HG03378 (cell line): ENCODE measurements at regions not wholly inside any gene's neighbourhood (a gene's known extent, or its start where the extent isn't known, plus 50 kb on each side); places are given as distances from the start of the nearest gene placed in this dataset.
A peak's percentile ranks its signal among the peaks of the same experiment; 100 is the strongest.
"Not testable (repeated sequence)": the region's sequence is repeated elsewhere in the genome, so short reads cannot be mapped to it uniquely, and the experiment has no call there.

Experiments used
- ATAC-seq: cut with Tn5 transposase; IDR thresholded peaks from one replicate; pipeline ENCODE4 v1.9.1; 2021; ENCODE audit warnings: mild to moderate bottlenecking, moderate library complexity; ENCODE audit not compliant: unreplicated experiment

DNA sequence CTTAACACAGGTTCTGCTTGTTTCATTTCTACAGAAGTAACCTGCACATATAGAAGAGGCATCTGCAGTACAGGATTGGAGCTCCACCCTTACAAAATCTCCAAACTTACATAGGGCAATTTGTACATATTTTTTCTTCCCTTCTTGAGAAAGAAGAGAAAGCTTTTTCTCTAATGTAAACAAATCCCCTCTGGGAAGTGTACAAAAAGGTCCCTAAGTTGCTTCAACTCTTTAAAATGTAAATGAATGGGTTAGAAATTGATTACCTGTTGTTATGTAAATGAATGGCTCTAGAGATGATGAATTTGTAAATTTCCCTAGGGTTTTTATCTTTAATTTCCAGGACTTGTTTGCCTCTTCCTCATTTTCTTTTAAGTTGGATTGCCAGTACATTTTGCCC, 1183.7 kb downstream of the MRPL39 start:
- ATAC-seq = no peak

DNA sequence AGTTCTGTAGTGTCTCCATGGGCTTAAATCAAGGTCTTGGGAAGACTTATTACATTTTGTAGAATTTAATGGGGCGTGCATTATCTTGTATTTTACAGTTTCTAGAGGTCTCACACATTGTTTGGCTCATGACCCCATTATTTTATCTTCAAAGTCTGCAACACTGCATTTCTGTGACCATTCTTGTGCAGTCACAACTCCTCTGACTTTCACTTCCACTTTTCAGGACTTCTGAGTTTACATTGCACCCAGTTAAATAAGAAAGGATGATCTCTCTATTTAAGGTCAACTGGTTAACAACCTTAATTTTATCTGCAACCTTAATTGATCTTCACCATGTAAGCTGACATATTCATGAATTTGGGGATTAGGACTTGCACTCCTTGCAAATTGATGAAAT, 1186.6 kb downstream of the MRPL39 start:
- ATAC-seq = peak; percentile 76

DNA sequence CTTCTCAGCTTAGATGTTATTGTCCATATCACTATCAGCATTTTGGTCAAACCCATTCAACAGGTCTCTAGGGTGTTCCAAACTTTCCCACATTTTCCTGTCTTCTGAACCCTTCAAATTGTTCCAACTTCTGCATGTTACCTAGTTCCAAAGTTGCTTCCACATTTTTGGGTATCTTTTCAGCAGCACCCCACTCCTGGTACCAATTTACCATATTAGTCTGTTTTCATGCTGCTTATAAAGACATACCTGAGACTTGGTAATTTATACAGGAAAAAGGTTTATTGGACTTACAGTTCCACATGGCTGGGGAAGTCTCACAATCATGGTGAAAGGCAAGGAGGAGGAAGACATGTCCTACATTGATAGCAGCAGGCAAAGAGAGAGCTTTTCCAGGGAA, 1187.6 kb downstream of the MRPL39 start:
- not testable (repeated sequence) for ATAC-seq

DNA sequence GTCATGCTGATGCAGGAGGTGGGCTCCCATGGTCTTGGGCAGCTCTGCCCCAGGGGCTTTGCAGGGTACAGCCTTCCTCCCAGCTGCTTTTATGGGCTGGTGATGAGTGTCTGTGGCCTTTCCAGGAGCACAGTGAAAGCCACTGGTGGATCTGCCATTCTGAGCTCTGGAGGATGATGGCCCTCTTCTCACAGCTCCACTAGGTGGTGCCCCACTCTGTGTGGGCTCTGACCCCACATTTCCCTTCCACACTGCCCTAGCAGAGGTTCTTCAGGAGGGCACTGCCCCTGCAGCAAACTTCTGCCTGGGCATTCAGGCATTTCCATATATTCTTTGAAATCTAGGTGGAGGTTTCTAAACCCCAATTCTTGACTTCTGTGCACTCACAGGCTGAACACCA, 1188.6 kb downstream of the MRPL39 start:
- ATAC-seq = no peak

DNA sequence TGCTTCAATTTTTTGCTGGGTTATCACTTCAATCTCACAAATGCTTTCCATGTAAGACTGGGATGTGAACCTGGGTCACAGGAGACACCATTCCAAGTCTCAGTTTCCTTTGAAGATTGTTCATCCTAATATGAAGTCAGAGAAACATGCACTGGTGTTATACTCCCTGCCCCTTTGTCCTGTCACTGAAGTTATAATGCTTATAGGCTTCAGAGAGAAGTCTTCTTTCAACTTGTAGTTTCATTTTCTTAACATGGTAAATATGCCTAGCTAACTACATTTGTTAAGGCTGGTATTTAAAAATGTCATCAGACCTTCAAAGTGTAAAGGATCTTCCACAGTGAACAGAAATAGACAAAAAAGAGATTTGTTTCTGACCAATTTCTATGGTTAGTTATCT, 1195.9 kb downstream of the MRPL39 start:
- no peak for ATAC-seq

DNA sequence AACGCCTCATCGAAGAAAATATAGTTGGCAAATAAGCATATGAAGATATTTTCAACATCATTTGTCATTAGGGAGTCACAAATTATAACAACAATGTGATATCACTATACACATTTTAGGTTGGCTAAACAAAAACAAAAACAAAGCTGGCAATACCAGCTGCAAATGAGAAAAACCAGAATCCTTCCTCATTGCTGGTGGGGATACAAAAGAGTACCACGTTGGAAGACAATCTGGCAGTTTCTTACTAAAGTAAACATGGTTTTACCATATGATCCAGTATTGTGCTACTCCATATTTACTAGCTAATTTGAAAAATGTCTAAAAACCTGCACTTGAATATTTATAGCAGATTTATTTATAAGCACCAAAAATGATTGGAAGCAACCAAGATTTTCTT, 1204.1 kb downstream of the MRPL39 start:
- ATAC-seq = no peak

DNA sequence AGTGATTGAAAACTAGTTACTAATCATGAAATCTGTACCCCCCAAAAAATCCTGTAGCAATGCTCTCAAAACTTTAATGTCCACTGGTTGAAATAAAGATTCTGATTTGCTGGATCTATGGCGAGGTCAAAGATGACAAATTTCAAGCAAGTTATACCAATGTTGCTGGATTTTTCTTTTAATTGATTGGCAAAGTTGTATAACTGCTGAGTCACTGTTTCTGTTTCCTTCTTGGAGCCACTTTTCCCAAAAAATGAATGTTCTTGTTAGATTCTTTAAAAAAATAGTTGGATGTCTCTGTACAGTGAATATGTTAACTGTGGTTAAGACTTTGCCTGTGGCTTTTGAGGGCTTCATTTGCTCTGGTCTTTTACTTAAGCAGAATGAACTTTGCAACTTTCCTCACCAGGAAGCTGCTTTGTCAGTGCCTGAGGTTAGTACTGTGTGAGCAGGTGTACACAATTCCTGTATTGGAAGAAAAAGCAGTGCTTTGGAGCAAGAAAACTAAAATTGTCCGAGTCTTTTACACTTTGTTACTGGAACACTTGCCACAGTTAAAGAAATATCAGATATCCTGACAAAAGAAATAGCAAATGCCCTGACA, 1211.9 kb downstream of the MRPL39 start:
- no peak for ATAC-seq

DNA sequence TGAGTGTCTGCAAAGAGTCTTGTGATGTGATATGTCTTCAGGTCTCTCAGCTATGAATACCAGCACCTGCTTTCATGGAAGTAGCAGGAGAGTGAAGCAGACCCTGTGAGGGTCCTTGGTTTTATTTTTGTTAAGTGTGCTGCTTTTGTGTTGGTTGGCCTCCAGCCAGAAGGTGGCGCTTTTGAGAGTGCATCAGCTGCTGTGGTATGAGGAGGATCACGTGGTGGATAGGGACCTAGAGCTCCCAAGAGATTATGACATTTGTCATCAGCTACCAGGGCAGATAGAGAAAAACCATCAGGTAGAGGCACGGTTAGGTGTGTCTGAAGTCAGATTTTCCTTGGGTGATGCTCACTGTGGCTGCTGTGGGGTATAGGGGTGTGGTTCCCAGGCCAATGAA, 1232.1 kb downstream of the MRPL39 start:
- ATAC-seq = no peak

DNA sequence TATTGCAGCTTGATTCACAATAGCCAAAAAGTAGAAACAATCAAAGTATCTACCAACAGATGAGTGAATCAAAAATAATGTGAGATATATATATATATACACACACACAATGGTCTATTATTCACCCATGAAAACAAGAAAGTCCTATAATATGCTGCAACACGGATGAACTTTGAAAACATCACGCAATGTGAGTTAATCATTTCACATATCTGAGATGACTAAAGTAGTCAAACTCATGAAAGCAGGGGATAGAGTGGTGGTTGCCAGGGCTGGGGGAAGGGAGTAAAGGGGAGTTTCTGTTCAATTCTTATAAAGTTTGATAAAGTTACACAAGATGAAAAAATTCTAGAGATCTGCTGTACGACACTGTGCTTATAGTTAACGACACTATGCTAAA, 1234.8 kb downstream of the MRPL39 start:
- no peak for ATAC-seq

DNA sequence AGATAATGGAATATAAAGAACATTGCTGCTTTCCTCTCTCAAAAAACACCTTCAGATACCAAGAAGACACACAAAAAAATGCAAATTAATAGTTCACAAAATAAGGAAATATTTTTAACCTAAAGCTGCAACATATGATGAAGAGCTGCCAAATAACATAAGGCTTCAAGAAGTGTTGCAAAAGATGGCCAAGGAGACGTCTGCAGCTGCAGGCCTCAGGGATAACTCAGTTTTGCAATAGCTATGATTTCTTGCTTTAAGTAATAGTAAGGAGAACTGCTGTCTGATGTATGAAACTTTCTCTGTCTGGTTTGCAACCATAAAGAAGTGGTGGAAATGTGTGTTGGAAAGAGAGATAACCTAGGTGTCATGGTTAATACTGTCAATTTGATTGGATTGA, 1237.5 kb downstream of the MRPL39 start:
- no peak for ATAC-seq

DNA sequence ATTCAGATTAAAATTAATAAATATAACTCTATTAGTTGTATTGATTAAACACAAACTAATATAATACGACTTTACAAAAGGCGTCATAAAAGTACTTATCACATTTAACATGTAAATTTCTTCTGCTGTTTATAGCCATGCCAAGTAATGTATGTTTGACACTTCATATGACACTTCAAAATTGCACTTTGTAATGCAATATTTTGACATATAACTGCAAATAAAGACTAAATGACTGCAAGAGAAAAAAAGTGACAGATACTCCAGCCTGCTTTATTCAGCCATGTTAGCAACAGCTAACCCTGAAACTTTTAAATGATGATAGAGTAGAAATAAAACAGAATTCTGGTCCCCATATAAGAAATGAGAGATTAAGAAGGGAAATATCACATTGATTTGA, 1238.0 kb downstream of the MRPL39 start:
- no peak for ATAC-seq

DNA sequence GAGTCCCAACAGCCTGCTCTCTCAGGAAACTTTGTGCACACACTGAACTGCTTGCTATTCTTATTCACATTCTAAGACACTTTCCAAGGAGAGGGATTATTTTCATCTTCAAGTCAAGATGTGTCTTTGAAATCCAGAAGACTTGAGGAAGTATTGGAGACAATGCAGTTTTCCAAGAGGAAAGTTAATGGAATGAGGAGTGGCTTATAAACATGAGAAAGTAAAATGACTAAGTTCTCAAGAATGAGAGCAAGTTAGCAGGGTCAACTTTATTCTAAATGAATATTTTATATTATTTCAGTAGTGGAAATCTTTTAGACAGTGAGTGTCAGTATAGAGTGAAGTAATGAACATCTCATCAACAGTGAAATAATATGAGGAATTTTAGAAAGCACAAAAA, 1239.3 kb downstream of the MRPL39 start:
- ATAC-seq = no peak

DNA sequence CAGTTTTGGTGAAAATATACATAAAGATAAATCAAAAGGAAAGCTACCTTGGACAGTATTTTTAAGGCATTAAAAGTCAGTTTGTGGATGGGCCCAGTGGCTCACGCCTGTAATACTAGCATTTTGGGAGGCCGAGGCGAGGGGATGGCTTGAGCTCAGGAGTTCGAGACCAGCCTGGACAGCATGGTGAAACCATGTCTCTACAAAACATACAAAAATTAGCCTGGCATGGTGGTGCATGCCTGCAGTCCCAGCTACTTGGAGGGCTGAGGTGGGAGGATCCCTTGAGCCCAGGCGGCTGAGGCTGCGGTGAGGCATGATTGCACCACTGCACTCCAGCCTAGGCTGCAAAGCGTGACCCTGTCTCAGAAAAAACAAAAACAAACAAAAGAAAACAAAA, 1253.8 kb downstream of the MRPL39 start:
- no peak for ATAC-seq

DNA sequence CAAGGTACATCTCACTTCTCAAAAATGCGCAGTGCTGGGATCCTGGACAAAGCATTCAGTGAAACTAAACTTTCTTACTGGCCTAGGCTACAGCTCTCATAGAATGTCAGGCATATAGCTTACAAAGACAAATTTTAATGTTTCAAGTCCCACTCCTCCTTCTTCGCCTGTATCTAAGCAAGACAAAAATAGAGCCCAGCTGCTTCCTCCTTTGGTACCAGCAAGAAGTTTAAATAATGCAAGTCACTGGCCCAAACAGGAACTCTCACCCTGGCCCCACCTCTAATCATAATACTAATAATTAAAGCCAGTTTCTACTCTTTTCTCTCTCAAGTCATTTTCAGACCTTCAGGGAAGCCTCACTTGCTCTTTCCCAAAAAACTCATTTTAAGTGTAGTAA, 1267.9 kb downstream of the MRPL39 start:
- no peak for ATAC-seq

DNA sequence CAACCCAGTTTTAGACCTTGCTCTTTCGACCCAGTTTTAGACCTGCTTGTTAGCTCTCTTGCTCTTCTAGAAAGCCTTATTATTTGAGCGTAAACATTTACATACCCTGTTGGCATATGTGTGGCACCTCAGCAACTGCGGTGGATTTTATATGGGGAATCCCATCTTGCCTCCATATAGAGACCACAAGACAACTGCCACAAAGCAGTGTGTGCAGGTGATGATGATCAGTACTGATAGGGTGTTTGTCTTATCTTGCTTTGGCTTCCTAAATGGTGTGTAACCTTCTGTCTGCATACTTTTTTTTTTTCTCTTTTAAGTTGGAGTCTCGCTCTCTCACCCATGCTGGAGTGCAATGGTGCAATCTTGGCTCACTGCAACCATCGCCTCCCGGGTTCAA, 1270.8 kb downstream of the MRPL39 start:
- no peak for ATAC-seq

DNA sequence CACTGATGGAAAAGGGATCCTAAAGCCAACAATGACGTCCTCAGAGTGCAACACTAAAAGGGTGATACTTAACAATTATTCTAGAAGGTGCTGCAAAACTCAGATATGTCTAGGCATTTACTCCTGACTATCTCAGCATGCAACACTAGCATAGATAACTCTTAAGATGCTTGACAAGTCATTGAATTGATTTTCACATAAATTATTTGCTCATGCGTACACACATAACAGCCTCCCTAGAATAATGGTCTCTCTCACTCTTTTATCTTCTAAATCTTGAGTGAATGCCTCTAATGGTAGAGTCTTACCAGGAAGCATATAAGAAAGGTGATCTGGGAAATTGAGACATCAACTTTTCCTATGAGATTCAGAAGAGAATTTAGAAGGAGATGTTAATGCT, 1283.7 kb downstream of the MRPL39 start:
- ATAC-seq = no peak

DNA sequence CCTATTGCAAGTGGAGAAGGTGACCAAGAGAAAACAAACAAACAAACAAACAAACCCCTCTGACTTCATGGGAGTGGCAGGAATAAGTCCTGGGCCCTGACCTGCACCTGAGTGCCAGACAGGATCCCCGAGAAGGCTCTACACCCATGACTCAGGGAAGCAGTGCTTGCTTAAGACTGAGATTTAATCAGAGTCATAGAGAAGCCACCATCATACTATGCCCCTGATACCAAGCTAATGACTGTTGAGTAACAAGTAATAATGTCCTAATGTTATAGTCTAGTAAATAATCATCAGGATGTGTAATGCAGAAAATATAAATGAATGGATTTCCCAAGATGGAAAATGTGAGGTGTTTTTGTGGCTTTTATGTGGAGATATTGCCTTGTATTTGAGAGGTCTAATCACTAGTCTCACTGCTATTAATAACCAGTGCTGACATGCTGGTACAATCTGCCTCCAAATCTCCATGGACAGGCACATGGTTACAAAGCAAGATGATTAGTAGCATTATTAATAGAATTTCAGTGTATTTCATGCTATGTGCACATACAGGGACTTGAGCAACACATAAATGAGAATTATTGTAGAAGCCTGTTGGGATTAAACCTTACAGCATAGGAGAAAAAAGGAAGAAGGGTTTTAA, 1290.9 kb downstream of the MRPL39 start:
- ATAC-seq = no peak

DNA sequence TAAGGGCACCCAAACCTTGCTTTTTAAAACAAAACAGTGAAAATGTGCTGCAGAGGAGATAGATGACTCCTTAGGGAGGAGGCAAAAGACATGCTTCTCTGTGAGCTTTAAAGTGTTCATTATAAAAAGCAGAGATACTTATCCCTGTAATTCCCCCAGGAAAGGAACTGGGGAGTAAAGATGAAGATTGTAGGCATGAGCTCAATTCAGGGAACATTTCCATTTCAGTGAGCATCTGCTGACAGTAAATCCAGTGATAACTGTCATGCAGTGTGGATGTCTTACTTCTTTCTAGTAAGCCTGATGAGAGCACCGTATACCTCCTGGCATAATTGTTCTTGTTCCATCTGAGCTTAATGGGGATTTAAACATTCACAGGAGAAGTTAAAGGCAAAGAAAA, 1296.5 kb downstream of the MRPL39 start:
- ATAC-seq = no peak

DNA sequence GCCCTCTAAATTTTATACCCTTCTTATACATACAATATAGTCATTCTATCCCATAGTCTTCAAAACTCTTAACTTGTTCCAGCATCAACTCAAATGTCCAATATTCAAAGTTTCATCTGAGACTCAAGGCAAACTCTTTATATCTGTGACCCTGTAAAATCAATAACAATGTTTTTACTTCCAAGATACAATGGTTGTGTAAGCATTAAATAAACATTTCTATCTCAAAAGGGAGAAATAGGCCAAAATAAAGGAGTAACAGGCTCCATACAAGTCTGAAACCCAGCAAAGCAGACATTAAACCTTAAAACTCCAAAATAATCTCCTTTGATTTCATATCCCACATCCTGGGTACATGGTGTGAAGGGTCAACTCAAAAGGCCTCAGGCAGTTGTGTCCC, 1299.1 kb downstream of the MRPL39 start:
- ATAC-seq = no peak

DNA sequence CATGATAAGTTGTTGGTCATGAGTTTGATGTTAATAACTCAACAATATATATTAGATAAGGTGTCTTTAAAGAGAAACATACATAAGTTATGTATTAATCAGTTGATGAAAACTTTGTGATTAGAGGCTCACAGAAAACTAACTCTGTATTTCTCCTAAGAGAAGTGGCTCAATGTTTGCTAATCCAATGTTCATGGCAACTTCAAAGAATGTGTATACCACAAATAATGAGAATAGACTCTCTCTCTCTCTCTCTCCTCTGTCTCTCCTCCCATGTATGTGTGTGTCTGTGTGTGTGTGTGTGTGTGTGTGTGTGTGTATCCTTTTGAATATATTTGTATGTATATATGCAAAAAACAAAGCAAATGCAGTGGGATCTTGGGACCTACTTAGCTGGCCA, 1304.9 kb downstream of the MRPL39 start:
- ATAC-seq = no peak

DNA sequence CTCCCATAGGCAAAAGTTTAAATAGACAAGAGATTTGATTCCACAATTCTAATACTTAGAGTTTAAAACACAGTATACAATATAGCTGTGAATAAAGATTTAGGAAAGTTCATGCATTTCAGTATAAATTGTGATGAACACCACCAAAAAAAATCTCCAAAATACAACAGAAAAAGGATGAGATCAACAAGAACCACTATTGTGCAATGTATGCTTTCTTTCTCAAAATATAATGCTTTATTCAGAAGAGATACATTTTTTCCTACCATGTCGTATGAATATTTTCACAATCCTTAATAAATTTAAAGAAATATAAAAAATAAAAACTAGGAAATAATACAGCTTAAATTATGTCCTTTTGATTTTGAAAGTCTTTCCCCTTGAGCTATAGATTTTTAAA, 1309.2 kb downstream of the MRPL39 start:
- ATAC-seq = no peak

DNA sequence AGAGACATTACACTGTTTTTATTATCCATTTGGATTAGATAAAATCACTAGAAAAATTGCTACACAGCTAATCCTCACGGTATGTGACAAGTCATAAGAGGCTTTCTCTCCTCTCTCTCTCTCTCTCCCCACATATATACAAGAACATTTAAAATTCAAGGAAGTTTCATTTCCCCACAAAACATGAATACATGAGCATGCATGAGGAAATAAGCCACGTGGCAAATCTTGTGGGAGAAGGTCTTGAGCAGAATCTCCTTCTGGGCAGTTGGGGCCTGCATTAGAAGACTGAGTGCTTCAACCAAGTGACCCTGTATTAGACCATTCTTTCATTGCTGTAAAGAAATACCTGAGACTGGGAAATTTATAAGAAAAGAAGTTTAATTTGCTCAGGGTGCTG, 1313.1 kb downstream of the MRPL39 start:
- ATAC-seq = no peak

DNA sequence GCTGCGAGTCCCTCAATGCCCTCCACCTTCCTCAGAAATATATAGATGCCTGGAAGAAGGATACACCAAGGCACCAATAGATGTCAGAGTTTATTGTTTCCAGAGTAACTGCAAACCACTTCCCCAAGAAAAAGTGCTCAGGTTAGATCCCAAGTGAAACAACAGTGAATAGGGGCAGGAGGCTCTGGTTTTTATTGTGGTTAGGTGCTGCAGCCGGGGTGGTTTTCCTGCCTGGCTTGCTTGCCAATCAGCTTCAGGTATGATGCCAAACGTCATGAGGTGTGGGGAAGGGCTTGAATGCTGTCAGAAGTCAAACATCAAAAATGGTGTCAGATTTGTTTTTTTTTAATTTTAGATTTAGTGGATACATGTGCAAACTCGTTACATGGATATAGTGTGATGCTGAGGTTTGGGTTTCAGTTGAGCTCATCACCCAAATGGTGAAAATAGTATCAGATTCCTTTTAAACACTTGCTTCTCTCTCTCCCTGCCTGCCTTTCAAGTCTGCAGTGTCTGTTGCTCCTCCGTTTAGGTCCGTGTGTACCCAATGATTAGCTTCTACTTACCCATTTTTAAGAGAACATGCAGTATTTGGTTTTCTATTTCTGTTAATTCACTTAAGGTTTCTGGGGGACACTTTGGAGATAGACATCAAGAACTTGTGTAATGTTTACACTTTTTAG, 1317.0 kb downstream of the MRPL39 start:
- ATAC-seq = peak; percentile 66
